ENCODE measurements at regions not wholly inside any gene's neighbourhood (a gene's known extent, or its start where the extent isn't known, plus 50 kb on each side); places are given as distances from the start of the nearest gene placed in this dataset.

- peaks cover 10% of the 10 kb centered on the region for H3K27me3 ChIP-seq (ENCODE audit: insufficient read depth, low read length, poor library complexity)
- H3K4me3 ChIP-seq (ENCODE audit: low read depth in 1 of 2, low read length in 2 of 2): no peak overlapping the region
- H3K79me2 ChIP-seq (ENCODE audit: insufficient read depth, low read length): no peaks in the 10 kb centered on the region
- H3K9ac ChIP-seq (ENCODE audit: low read depth, low read length): no peak overlapping the region
- H2AFZ ChIP-seq (ENCODE audit: low read depth, low read length): no peak overlapping the region
- ATAC-seq (ENCODE audit: insufficient read depth, low read depth): no peak
- no peak overlapping the region for H3K27ac ChIP-seq (ENCODE audit: low read length)
- no peak for DNase-seq
- no peak for TF ChIP-seq CTCF (IDR thresholded peaks at IDR 0.05; ENCODE audit: borderline replicate concordance, extremely low read depth, low read length, poor library complexity, severe bottlenecking)
- TF ChIP-seq EZH2 (IDR thresholded peaks at IDR 0.05; ENCODE audit: borderline replicate concordance, low read depth, low read length, severe bottlenecking): no peak
- no peak overlapping the region for H3K4me2 ChIP-seq (ENCODE audit: insufficient read depth, low read length)
- no peaks in the 10 kb centered on the region for H3K36me3 ChIP-seq (ENCODE audit: insufficient read depth, low read length)
- no peaks in the 10 kb centered on the region for H4K20me1 ChIP-seq (ENCODE audit: insufficient read depth, low read length)
- H3K4me1 ChIP-seq (ENCODE audit: insufficient read depth, low read length): no peaks in the 10 kb centered on the region
- no peaks in the 10 kb centered on the region for H3K9me3 ChIP-seq (ENCODE audit: insufficient read depth, low read length, severe bottlenecking)
Observed at GRCh38 chr2:217661378-217661777, 341.4 kb downstream of the TNS1 start.

GRCh38 chr2:217660423-217660822 is 342.4 kb downstream of the TNS1 start:
- Histone ChIP-seq H4K20me1 (ENCODE audit: insufficient read depth, low read length) (no peaks in the 10 kb centered on the region), H3K4me2 (ENCODE audit: insufficient read depth, low read length) (no peak overlapping the region), H3K79me2 (ENCODE audit: insufficient read depth, low read length) (no peaks in the 10 kb centered on the region), H3K4me1 (ENCODE audit: insufficient read depth, low read length) (no peaks in the 10 kb centered on the region), H2AFZ (ENCODE audit: low read depth, low read length) (no peak overlapping the region), H3K9me3 (ENCODE audit: insufficient read depth, low read length, severe bottlenecking) (no peaks in the 10 kb centered on the region), H3K36me3 (ENCODE audit: insufficient read depth, low read length) (no peaks in the 10 kb centered on the region), H3K27me3 (ENCODE audit: insufficient read depth, low read length, poor library complexity) (peaks cover 12% of the 10 kb centered on the region), H3K4me3 (ENCODE audit: low read depth in 1 of 2, low read length in 2 of 2) (no peak overlapping the region), H3K27ac (ENCODE audit: low read length) (no peak overlapping the region), H3K9ac (ENCODE audit: low read depth, low read length) (no peak overlapping the region)
- no peak for TF ChIP-seq EZH2 (IDR thresholded peaks at IDR 0.05; ENCODE audit: borderline replicate concordance, low read depth, low read length, severe bottlenecking)
- TF ChIP-seq CTCF (IDR thresholded peaks at IDR 0.05; ENCODE audit: borderline replicate concordance, extremely low read depth, low read length, poor library complexity, severe bottlenecking): no peak
- peak; percentile 45; the same call in 2 of the 3 replicates for ATAC-seq (ENCODE audit: insufficient read depth, low read depth)
- no peak for DNase-seq

DNA sequence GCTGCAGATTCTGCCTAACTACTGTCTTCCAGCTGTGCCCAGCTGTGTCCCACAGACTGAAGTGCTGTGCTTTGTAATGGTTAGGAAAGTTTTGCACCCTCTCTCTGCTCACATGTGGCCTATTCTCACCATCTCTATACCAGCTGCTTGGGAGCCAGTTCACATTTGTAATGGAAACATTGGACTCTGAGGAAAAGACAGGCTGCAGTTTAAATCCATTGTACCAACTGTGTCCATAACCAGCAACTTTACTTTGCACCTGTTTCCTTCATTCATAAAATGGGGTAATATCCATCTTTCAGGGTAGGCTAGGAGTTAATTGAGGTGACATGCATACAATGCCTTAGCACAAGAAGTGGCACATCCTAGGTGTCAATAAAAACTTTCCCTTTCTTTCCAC is 344.0 kb downstream of the TNS1 start:
- no peaks in the 10 kb centered on the region for H3K4me1 ChIP-seq (ENCODE audit: insufficient read depth, low read length)
- no peak overlapping the region for H2AFZ ChIP-seq (ENCODE audit: low read depth, low read length)
- no peaks in the 10 kb centered on the region for H3K79me2 ChIP-seq (ENCODE audit: insufficient read depth, low read length)
- no peak overlapping the region for H3K27ac ChIP-seq (ENCODE audit: low read length)
- H3K27me3 ChIP-seq (ENCODE audit: insufficient read depth, low read length, poor library complexity): peaks cover 16% of the 10 kb centered on the region
- H3K4me2 ChIP-seq (ENCODE audit: insufficient read depth, low read length): no peak overlapping the region
- no peaks in the 10 kb centered on the region for H3K9me3 ChIP-seq (ENCODE audit: insufficient read depth, low read length, severe bottlenecking)
- H3K36me3 ChIP-seq (ENCODE audit: insufficient read depth, low read length): no peaks in the 10 kb centered on the region
- no peak overlapping the region for H3K9ac ChIP-seq (ENCODE audit: low read depth, low read length)
- H4K20me1 ChIP-seq (ENCODE audit: insufficient read depth, low read length): no peaks in the 10 kb centered on the region
- no peak for TF ChIP-seq EZH2 (IDR thresholded peaks at IDR 0.05; ENCODE audit: borderline replicate concordance, low read depth, low read length, severe bottlenecking)
- TF ChIP-seq CTCF (IDR thresholded peaks at IDR 0.05; ENCODE audit: borderline replicate concordance, extremely low read depth, low read length, poor library complexity, severe bottlenecking): no peak
- H3K4me3 ChIP-seq (ENCODE audit: low read depth in 1 of 2, low read length in 2 of 2): no peak overlapping the region
- DNase-seq: no peak
- ATAC-seq (ENCODE audit: insufficient read depth, low read depth): no peak

DNA sequence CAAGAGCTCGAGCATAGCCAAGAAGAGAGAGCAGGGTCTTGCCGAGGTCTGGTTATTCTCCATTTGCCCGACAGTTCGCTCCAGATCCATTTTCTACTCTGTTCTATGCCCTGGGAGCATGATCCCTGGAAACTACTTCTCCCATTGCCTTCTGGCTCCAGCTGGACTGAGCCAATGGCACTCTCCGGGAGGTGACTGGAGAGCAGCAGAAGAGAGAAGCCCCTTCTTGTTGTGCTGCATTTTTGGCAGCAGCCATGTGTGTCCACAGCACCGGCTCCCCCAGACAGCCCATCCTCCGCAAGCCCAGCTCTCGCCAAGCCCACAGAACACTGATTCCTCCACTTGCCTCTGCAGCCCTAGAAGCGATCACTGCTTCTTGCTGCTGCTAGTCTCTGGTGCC is 345.5 kb downstream of the TNS1 start:
- H3K9me3 ChIP-seq (ENCODE audit: insufficient read depth, low read length, severe bottlenecking): no peaks in the 10 kb centered on the region
- DNase-seq (no peak), ATAC-seq (ENCODE audit: insufficient read depth, low read depth) (no peak)
- H3K27me3 ChIP-seq (ENCODE audit: insufficient read depth, low read length, poor library complexity): peaks cover 19% of the 10 kb centered on the region
- no peak for TF ChIP-seq CTCF (IDR thresholded peaks at IDR 0.05; ENCODE audit: borderline replicate concordance, extremely low read depth, low read length, poor library complexity, severe bottlenecking)
- no peak for TF ChIP-seq EZH2 (IDR thresholded peaks at IDR 0.05; ENCODE audit: borderline replicate concordance, low read depth, low read length, severe bottlenecking)
- H2AFZ ChIP-seq (ENCODE audit: low read depth, low read length): no peak overlapping the region
- H3K36me3 ChIP-seq (ENCODE audit: insufficient read depth, low read length): no peaks in the 10 kb centered on the region
- H3K27ac ChIP-seq (ENCODE audit: low read length): no peak overlapping the region
- no peak overlapping the region for H3K9ac ChIP-seq (ENCODE audit: low read depth, low read length)
- H3K4me1 ChIP-seq (ENCODE audit: insufficient read depth, low read length): no peaks in the 10 kb centered on the region
- no peak overlapping the region for H3K4me3 ChIP-seq (ENCODE audit: low read depth in 1 of 2, low read length in 2 of 2)
- no peaks in the 10 kb centered on the region for H3K79me2 ChIP-seq (ENCODE audit: insufficient read depth, low read length)
- H3K4me2 ChIP-seq (ENCODE audit: insufficient read depth, low read length): no peak overlapping the region
- H4K20me1 ChIP-seq (ENCODE audit: insufficient read depth, low read length): no peaks in the 10 kb centered on the region
